ENCODE measurements at regions not wholly inside any gene's neighbourhood (a gene's known extent, or its start where the extent isn't known, plus 50 kb on each side); places are given as distances from the start of the nearest gene placed in this dataset.

GRCh38 chr4:183823434-183823833 is 81.7 kb upstream of the STOX2 start:
- H3K27ac ChIP-seq (ENCODE audit: low read depth, low read length): no peak overlapping the region
- no peak overlapping the region for H3K4me3 Mint-ChIP-seq
- H3K36me3 Mint-ChIP-seq (ENCODE audit: low read depth): no peaks in the 10 kb centered on the region
- WGBS, 2 experiments (ENCODE audit: insufficient coverage in 1 of 2, insufficient read length in 1 of 2): 75 to 83% methylated on average over 6 to 7 of the region's 7 CpGs
- H3K9me3 ChIP-seq (ENCODE audit: control insufficient read depth, low read length): no peaks in the 10 kb centered on the region
- H3K4me1 ChIP-seq (ENCODE audit: control insufficient read depth, insufficient read depth, low read length): no peaks in the 10 kb centered on the region
- H3K4me1 Mint-ChIP-seq: no peaks in the 10 kb centered on the region
- no peak overlapping the region for H3K27ac Mint-ChIP-seq
- H3K9ac ChIP-seq (ENCODE audit: extremely low read depth, low read length, poor library complexity, severe bottlenecking): no peak overlapping the region
- DNase-seq: no peak
- H3K4me3 ChIP-seq (ENCODE audit: low read length): no peak overlapping the region
- TF ChIP-seq CTCF (conservative IDR thresholded peaks at IDR 0.05): no peak
- no peaks in the 10 kb centered on the region for H3K27me3 ChIP-seq (ENCODE audit: control insufficient read depth, insufficient read depth, low read length, poor library complexity, severe bottlenecking)
- no peaks in the 10 kb centered on the region for H3K36me3 ChIP-seq (ENCODE audit: control insufficient read depth, insufficient read depth, low read length)
- peaks cover 3% of the 10 kb centered on the region for H3K27me3 Mint-ChIP-seq (ENCODE audit: insufficient read depth)
- peaks cover 3% of the 10 kb centered on the region for H3K9me3 Mint-ChIP-seq

GRCh38 chr4:183825346-183825745 is 79.8 kb upstream of the STOX2 start:
- Histone ChIP-seq H3K36me3 (ENCODE audit: control insufficient read depth, insufficient read depth, low read length) (no peaks in the 10 kb centered on the region), H3K4me3 (ENCODE audit: low read length) (no peak overlapping the region), H3K4me1 (ENCODE audit: control insufficient read depth, insufficient read depth, low read length) (no peaks in the 10 kb centered on the region), H3K9me3 (ENCODE audit: control insufficient read depth, low read length) (no peaks in the 10 kb centered on the region), H3K27me3 (ENCODE audit: control insufficient read depth, insufficient read depth, low read length, poor library complexity, severe bottlenecking) (no peaks in the 10 kb centered on the region), H3K27ac (ENCODE audit: low read depth, low read length) (no peak overlapping the region), H3K9ac (ENCODE audit: extremely low read depth, low read length, poor library complexity, severe bottlenecking) (no peak overlapping the region)
- no peak for DNase-seq
- no peaks in the 10 kb centered on the region for H3K4me1 Mint-ChIP-seq
- no peak for TF ChIP-seq CTCF (conservative IDR thresholded peaks at IDR 0.05)
- H3K36me3 Mint-ChIP-seq (ENCODE audit: low read depth): no peaks in the 10 kb centered on the region
- H3K9me3 Mint-ChIP-seq: no peaks in the 10 kb centered on the region
- H3K27me3 Mint-ChIP-seq (ENCODE audit: insufficient read depth): peaks cover 3% of the 10 kb centered on the region
- 89 to 94% methylated on average over 7 to 18 of the region's 18 CpGs for WGBS, 2 experiments (ENCODE audit: insufficient coverage in 1 of 2, insufficient read length in 1 of 2)
- H3K4me3 Mint-ChIP-seq: no peak overlapping the region
- no peak overlapping the region for H3K27ac Mint-ChIP-seq

GRCh38 chr4:183826461-183826860 is 78.6 kb upstream of the STOX2 start:
- Mint-ChIP-seq H3K27ac (no peak overlapping the region), H3K9me3 (no peaks in the 10 kb centered on the region), H3K27me3 (ENCODE audit: insufficient read depth) (peaks cover 3% of the 10 kb centered on the region), H3K4me1 (no peaks in the 10 kb centered on the region), H3K4me3 (no peak overlapping the region), H3K36me3 (ENCODE audit: low read depth) (no peaks in the 10 kb centered on the region)
- 79 to 89% methylated on average over 7 to 10 of the region's 10 CpGs for WGBS, 2 experiments (ENCODE audit: insufficient coverage in 1 of 2, insufficient read length in 1 of 2)
- H3K9ac ChIP-seq (ENCODE audit: extremely low read depth, low read length, poor library complexity, severe bottlenecking): no peak overlapping the region
- no peak overlapping the region for H3K4me3 ChIP-seq (ENCODE audit: low read length)
- H3K36me3 ChIP-seq (ENCODE audit: control insufficient read depth, insufficient read depth, low read length): no peaks in the 10 kb centered on the region
- no peaks in the 10 kb centered on the region for H3K27me3 ChIP-seq (ENCODE audit: control insufficient read depth, insufficient read depth, low read length, poor library complexity, severe bottlenecking)
- no peak for TF ChIP-seq CTCF (conservative IDR thresholded peaks at IDR 0.05)
- no peaks in the 10 kb centered on the region for H3K9me3 ChIP-seq (ENCODE audit: control insufficient read depth, low read length)
- H3K27ac ChIP-seq (ENCODE audit: low read depth, low read length): no peak overlapping the region
- no peaks in the 10 kb centered on the region for H3K4me1 ChIP-seq (ENCODE audit: control insufficient read depth, insufficient read depth, low read length)
- DNase-seq: no peak
